ENCODE measurements at regions not wholly inside any gene's neighbourhood (a gene's known extent, or its start where the extent isn't known, plus 50 kb on each side); places are given as distances from the start of the nearest gene placed in this dataset.

- TF ChIP-seq CTCF (IDR thresholded peaks at IDR 0.05; ENCODE audit: borderline replicate concordance, extremely low read depth, low read length, poor library complexity, severe bottlenecking) (no peak), EZH2 (IDR thresholded peaks at IDR 0.05; ENCODE audit: borderline replicate concordance, low read depth, low read length, severe bottlenecking) (no peak)
Observed at GRCh38 chr10:44217274-44217820, 167.6 kb downstream of the CXCL12 start.
